ENCODE measurements at regions not wholly inside any gene's neighbourhood (a gene's known extent, or its start where the extent isn't known, plus 50 kb on each side); places are given as distances from the start of the nearest gene placed in this dataset.

DNA sequence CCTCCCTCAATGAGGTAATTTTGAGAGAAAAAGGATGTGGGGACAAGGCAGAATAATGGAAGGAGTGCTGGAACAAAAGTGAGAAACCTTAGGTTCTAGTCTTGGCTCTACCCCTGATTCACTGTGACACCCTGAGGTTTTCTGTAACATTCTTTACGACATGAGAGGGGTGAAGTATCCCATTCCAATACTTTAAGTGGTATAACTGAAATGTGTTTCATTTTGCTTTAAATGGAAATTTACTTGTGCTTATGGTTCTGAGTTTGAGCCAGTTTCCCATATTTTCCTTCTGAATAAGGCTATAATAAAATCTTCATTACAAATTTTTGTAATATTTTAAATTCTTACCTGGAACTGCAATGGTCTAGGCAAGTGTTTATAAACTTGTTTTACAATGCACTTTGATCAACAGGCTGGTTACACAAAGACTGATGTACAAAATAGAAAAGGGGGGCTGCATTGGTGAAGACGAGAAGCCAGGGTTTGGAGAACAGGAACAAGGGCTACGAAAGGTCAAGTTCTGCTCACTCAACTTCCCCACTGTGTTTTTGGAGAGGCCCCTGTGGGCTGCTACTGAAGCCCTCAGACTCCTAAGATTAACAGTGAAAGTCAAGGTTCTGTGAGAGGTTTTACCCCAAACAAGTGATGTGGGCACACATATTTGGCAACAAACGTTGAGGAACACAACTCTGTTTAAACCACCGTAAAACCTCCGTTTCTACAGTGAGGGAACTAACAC, 171.9 kb upstream of the ELL2 start:
- TF ChIP-seq, protein P1, sequence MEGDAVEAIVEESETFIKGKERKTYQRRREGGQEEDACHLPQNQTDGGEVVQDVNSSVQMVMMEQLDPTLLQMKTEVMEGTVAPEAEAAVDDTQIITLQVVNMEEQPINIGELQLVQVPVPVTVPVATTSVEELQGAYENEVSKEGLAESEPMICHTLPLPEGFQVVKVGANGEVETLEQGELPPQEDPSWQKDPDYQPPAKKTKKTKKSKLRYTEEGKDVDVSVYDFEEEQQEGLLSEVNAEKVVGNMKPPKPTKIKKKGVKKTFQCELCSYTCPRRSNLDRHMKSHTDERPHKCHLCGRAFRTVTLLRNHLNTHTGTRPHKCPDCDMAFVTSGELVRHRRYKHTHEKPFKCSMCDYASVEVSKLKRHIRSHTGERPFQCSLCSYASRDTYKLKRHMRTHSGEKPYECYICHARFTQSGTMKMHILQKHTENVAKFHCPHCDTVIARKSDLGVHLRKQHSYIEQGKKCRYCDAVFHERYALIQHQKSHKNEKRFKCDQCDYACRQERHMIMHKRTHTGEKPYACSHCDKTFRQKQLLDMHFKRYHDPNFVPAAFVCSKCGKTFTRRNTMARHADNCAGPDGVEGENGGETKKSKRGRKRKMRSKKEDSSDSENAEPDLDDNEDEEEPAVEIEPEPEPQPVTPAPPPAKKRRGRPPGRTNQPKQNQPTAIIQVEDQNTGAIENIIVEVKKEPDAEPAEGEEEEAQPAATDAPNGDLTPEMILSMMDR (conservative IDR thresholded peaks at IDR 0.05): no peak
- TF ChIP-seq EZH2 (IDR thresholded peaks at IDR 0.05; ENCODE audit: low read depth): no peak
